Neuronal stem cell (in vitro differentiated cells): ENCODE measurements at regions not wholly inside any gene's neighbourhood (a gene's known extent, or its start where the extent isn't known, plus 50 kb on each side); places are given as distances from the start of the nearest gene placed in this dataset.

Source experiments
- DNase-seq: peaks from one replicate; pipeline ENCODE4 v3.0.0-alpha.2; 2013; ENCODE audit warnings: low spot score
- H2AFZ ChIP-seq: one replicate; pipeline ENCODE4 v1.6.1; 2013; ENCODE audit warnings: mild to moderate bottlenecking, low read length, inconsistent platforms
- H2AK5ac ChIP-seq: 2 replicates; pipeline ENCODE4 v1.6.1; 2013; ENCODE audit warnings: low read depth, mild to moderate bottlenecking, inconsistent platforms, low read length, moderate library complexity, mixed read lengths
- H2BK120ac ChIP-seq: 2 replicates; pipeline ENCODE4 v1.6.1; 2013; ENCODE audit warnings: low read depth, mild to moderate bottlenecking, inconsistent platforms, low read length, moderate library complexity, mixed read lengths
- H2BK12ac ChIP-seq: one replicate; pipeline ENCODE4 v1.6.1; 2013; ENCODE audit warnings: low read length, inconsistent platforms
- H2BK15ac ChIP-seq: 2 replicates; pipeline ENCODE4 v1.6.1; 2013; ENCODE audit warnings: mild to moderate bottlenecking, low read length, inconsistent platforms, mixed read lengths
- H2BK5ac ChIP-seq: one replicate; pipeline ENCODE4 v1.6.1; 2013; ENCODE audit warnings: inconsistent platforms, mild to moderate bottlenecking, low read length, moderate library complexity
- H3K14ac ChIP-seq: one replicate; pipeline ENCODE4 v1.6.1; 2013; ENCODE audit warnings: low read length, inconsistent platforms
- H3K18ac ChIP-seq: 2 replicates; pipeline ENCODE4 v1.6.1; 2013; ENCODE audit warnings: low read length, inconsistent platforms
- H3K23ac ChIP-seq: 2 replicates; pipeline ENCODE4 v1.6.1; 2013; ENCODE audit warnings: low read depth, mild to moderate bottlenecking, mixed read lengths, low read length, inconsistent platforms; ENCODE audit not compliant: poor library complexity
- H3K27ac ChIP-seq: replicated peaks from 3 replicates; pipeline ENCODE4 v1.5.1; 2013; ENCODE audit warnings: low read length, inconsistent platforms
- H3K27me3 ChIP-seq, 3 experiments: 2 replicates each; pipeline ENCODE4 v1.6.1; 2013; ENCODE audit warnings: low read length in 3 of 3, mild to moderate bottlenecking in 2 of 3, inconsistent platforms in 1 of 3, low read depth in 1 of 3, mixed read lengths in 1 of 3, moderate library complexity in 1 of 3; ENCODE audit not compliant: control insufficient read depth in 3 of 3, insufficient read depth in 3 of 3
- H3K36me3 ChIP-seq, 2 donors: replicated peaks in 1 of 2; 2 replicates each; pipeline ENCODE4 v1.6.1; 2013; ENCODE audit warnings: low read length in 2 of 2; ENCODE audit not compliant: control insufficient read depth in 2 of 2, insufficient read depth in 2 of 2
- H3K4ac ChIP-seq: 2 replicates; pipeline ENCODE4 v1.6.1; 2013; ENCODE audit warnings: inconsistent platforms, mild to moderate bottlenecking, low read length, moderate library complexity
- H3K4me1 ChIP-seq, 2 donors: 1 replicate in 1 of 2; 2 replicates in 1 of 2; pipeline ENCODE4 v1.6.1; 2013; ENCODE audit warnings: low read length in 2 of 2, low read depth in 1 of 2; ENCODE audit not compliant: control insufficient read depth in 2 of 2, insufficient read depth in 1 of 2
- H3K4me2 ChIP-seq: one replicate; pipeline ENCODE4 v1.6.1; 2013; ENCODE audit warnings: mild to moderate bottlenecking, low read length, inconsistent platforms; ENCODE audit not compliant: insufficient read depth, poor library complexity, severe bottlenecking
- H3K4me3 ChIP-seq, 2 donors: 2 replicates each; pipeline ENCODE4 v1.5.1; 2013; ENCODE audit warnings: low read length in 2 of 2, mild to moderate bottlenecking in 2 of 2, inconsistent platforms in 1 of 2, moderate library complexity in 1 of 2
- H3K79me1 ChIP-seq: one replicate; pipeline ENCODE4 v1.6.1; 2013; ENCODE audit warnings: low read depth, mild to moderate bottlenecking, inconsistent platforms, low read length, moderate library complexity
- H3K9ac ChIP-seq: one replicate; pipeline ENCODE4 v1.6.1; 2013; ENCODE audit warnings: mild to moderate bottlenecking, low read depth, low read length, inconsistent platforms; ENCODE audit not compliant: poor library complexity
- H3K9me3 ChIP-seq, 2 donors: replicated peaks in 1 of 2; 2 replicates each; pipeline versions ENCODE3 to v1.6.1; 2013; ENCODE audit warnings: low read length in 2 of 2, mild to moderate bottlenecking in 2 of 2, inconsistent platforms in 1 of 2, low read depth in 1 of 2, mixed read lengths in 1 of 2, moderate library complexity in 1 of 2; ENCODE audit not compliant: control insufficient read depth in 2 of 2, insufficient read depth in 1 of 2
- H4K8ac ChIP-seq: one replicate; pipeline ENCODE4 v1.6.1; 2013; ENCODE audit warnings: low read depth, mild to moderate bottlenecking, inconsistent platforms, low read length, moderate library complexity
- H4K91ac ChIP-seq: one replicate; pipeline ENCODE4 v1.6.1; 2013; ENCODE audit warnings: low read length, low read depth, mild to moderate bottlenecking, inconsistent platforms; ENCODE audit not compliant: poor library complexity
- WGBS, 2 donors: extraction: QIAGEN DNeasy Blood & Tissue Kit; methylation state at CpG; one replicate each; pipeline ENCODE4 v1.1.7; 2013; ENCODE audit warnings: missing lambda C conversion rate in 2 of 2, mixed read lengths in 1 of 2; ENCODE audit not compliant: insufficient read length in 2 of 2, insufficient replicate concordance in 1 of 2; ENCODE audit errors: extremely low coverage in 2 of 2; 5-methylcytosine and 5-hydroxymethylcytosine counted together

DNA sequence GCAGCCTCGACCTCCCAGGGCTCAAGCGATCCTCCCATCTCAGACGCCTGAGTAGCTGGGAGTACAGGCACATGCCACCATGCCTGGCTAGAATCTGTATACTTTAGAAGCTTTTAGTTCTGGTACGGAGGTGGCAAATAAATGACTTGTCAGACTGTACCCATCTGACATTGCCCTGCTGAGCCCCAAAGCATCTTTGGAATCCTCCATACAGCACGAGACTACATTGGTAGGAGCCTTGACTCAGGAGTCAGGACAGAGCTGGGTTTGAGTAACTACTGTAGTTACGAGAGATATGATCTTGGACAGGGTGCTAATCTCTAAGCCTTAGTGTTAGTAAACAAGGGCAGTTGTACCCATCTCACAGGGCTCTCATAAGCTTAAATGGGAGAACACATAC is 67.8 kb upstream of the NPHP3 start:
- H3K9me3 ChIP-seq, result no peaks in the 10 kb centered on the region
- no peak overlapping the region for H2BK12ac ChIP-seq
- no peak overlapping the region for H3K9ac ChIP-seq
- H4K91ac ChIP-seq, result no peak overlapping the region
- DNase-seq, result no peak
- no peak overlapping the region for H3K18ac ChIP-seq
- no peak overlapping the region for H2BK5ac ChIP-seq
- no peak overlapping the region for H3K23ac ChIP-seq
- no peak overlapping the region for H3K4me2 ChIP-seq
- no peak overlapping the region for H2BK120ac ChIP-seq
- no peak overlapping the region for H2AK5ac ChIP-seq
- H3K4ac ChIP-seq, result no peak overlapping the region
- no peak overlapping the region for H3K4me3 ChIP-seq
- no peak overlapping the region for H3K14ac ChIP-seq
- no peak overlapping the region for H2AFZ ChIP-seq
- no peak overlapping the region for H4K8ac ChIP-seq
- no CpG with 5 or more reads among the region's 6 CpGs for WGBS, 2 donors
- H3K4me1 ChIP-seq, result no peaks in the 10 kb centered on the region
- H2BK15ac ChIP-seq, result no peak overlapping the region
- H3K27ac ChIP-seq, result no peak overlapping the region
- no peaks in the 10 kb centered on the region for H3K36me3 ChIP-seq
- peaks cover 0 to 1% (median 0%) of the 10 kb centered on the region in 3 experiments for H3K27me3 ChIP-seq
- H3K79me1 ChIP-seq, result no peaks in the 10 kb centered on the region

DNA sequence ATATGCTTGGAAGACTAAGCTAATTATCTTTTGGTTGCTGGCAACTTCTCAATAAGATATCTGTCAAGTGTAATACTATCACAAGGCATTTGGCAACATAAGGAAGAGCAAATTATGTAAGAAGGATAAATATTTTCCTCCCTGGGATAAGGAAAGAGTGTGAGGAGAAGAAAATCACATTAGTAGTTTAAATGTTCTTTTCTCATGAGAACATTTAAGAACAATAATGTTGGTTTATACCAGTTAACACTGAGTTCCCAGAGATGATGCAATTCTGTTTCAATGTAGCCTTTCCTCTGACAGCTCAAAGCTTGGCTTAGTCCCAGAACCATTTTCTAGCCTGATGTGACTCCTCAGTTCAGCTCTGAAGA is 66.1 kb upstream of the NPHP3 start:
- Histone ChIP-seq H3K9me3 (no peaks in the 10 kb centered on the region), H4K8ac (no peak overlapping the region), H3K79me1 (no peaks in the 10 kb centered on the region), H3K4ac (no peak overlapping the region), H2AFZ (no peak overlapping the region), H2BK12ac (no peak overlapping the region), H2BK5ac (no peak overlapping the region), H2AK5ac (no peak overlapping the region), H3K36me3 (no peaks in the 10 kb centered on the region), H4K91ac (no peak overlapping the region), H3K4me3 (no peak overlapping the region), H3K14ac (no peak overlapping the region), H3K27me3 (peaks cover 0 to 1% (median 0%) of the 10 kb centered on the region in 3 experiments), H3K4me2 (no peak overlapping the region), H3K27ac (no peak overlapping the region), H3K23ac (no peak overlapping the region), H3K4me1 (peaks cover 0 to 2% of the 10 kb centered on the region in 2 donors), H3K9ac (no peak overlapping the region), H2BK15ac (no peak overlapping the region), H3K18ac (no peak overlapping the region), H2BK120ac (no peak overlapping the region)
- no peak for DNase-seq

DNA sequence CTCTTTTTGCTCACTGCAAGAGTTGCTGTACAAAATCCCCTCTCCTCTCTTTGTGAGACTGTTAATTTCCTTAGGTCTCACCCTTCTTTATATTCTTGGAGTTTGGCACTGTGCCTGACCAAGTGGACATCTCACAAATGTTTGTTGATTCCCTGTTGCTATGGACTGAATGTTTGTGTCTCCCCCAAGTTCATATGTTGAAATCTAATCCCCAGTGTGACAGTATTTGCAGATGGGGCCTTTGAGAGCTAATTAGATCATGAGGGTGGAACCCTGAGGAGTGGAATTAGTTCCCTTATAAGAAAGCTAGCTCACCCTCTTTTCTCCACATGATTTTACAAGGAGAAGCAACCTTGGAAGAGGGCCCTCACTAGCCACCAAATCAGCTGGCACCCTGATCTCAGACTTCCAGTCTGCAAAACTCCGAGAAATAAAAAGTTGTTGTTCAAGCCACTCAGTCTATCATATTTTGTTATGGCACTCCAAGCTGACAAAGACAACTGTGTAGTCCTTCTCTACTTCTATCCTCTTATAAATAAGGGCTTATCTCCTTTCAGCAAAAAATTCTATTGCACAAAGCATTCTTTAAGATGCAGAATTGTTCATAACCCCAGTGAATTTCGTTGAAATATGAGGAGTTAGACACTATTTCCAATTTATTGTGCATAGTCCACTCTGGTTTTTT is 65.5 kb upstream of the NPHP3 start:
- Histone ChIP-seq H2AFZ (no peak overlapping the region), H3K14ac (no peak overlapping the region), H3K27me3 (peaks cover 0 to 1% (median 0%) of the 10 kb centered on the region in 3 experiments), H2BK120ac (no peak overlapping the region), H4K8ac (no peak overlapping the region), H3K4me1 (peaks cover 0 to 2% of the 10 kb centered on the region in 2 donors), H3K4me2 (no peak overlapping the region), H3K79me1 (no peaks in the 10 kb centered on the region), H3K23ac (no peak overlapping the region), H2AK5ac (no peak overlapping the region), H2BK15ac (no peak overlapping the region), H3K9me3 (no peaks in the 10 kb centered on the region), H3K18ac (no peak overlapping the region), H4K91ac (no peak overlapping the region), H3K4me3 (no peak overlapping the region), H3K36me3 (no peaks in the 10 kb centered on the region), H2BK12ac (no peak overlapping the region), H2BK5ac (no peak overlapping the region), H3K4ac (no peak overlapping the region), H3K27ac (no peak overlapping the region), H3K9ac (no peak overlapping the region)
- no CpG with 5 or more reads among the region's 2 CpGs for WGBS, 2 donors
- DNase-seq, result no peak

DNA sequence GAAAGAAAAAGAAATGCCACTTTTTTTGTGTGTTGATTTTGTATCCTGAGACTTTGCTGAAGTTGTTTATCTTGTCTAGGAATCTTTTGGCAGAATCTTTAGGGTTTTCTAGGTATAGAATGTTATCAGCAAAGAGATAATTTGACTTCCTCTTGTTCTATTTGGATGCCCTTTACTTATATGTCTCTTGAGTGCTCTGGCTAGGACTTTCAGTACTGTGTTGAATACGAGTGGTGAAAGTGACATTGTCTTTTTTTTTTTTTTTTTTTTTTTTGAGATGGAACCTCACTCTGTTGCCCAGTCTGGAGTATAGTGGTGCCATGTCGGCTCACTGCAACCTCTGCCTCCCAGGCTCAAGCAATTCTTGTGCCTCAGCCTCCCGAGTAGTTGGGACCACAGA is 64.7 kb upstream of the NPHP3 start:
- WGBS, 2 donors, result no CpG with 5 or more reads among the region's 3 CpGs
- no peak overlapping the region for H3K27ac ChIP-seq

More for the DNA sequence above, 64.7 kb upstream of the NPHP3 start:
- H3K4me2 ChIP-seq, result no peak overlapping the region
- H3K27me3 ChIP-seq, result peaks cover 0 to 1% (median 0%) of the 10 kb centered on the region in 3 experiments
- H2BK15ac ChIP-seq, result no peak overlapping the region
- DNase-seq, result no peak
- no peak overlapping the region for H2BK12ac ChIP-seq
- no peaks in the 10 kb centered on the region for H3K9me3 ChIP-seq
- H3K79me1 ChIP-seq, result no peaks in the 10 kb centered on the region
- H2BK5ac ChIP-seq, result no peak overlapping the region
- no peak overlapping the region for H4K8ac ChIP-seq
- no peaks in the 10 kb centered on the region for H3K36me3 ChIP-seq
- H2BK120ac ChIP-seq, result no peak overlapping the region
- no peak overlapping the region for H3K4ac ChIP-seq
- no peak overlapping the region for H3K14ac ChIP-seq
- H2AFZ ChIP-seq, result no peak overlapping the region
- no peak overlapping the region for H3K4me3 ChIP-seq
- H3K18ac ChIP-seq, result no peak overlapping the region
- peaks cover 0 to 2% of the 10 kb centered on the region in 2 donors for H3K4me1 ChIP-seq
- no peak overlapping the region for H2AK5ac ChIP-seq
- H4K91ac ChIP-seq, result no peak overlapping the region
- no peak overlapping the region for H3K9ac ChIP-seq
- no peak overlapping the region for H3K23ac ChIP-seq
